Parathyroid adenoma (tissue), 2 donors: ENCODE measurements at regions not wholly inside any gene's neighbourhood (a gene's known extent, or its start where the extent isn't known, plus 50 kb on each side); places are given as distances from the start of the nearest gene placed in this dataset.

Experiments used
- H2AFZ ChIP-seq: fragments of 300-600 bp; sonication (generic); one replicate; pipeline ENCODE4 v1.7.0; 2017; ENCODE audit warnings: antibody characterized with exemption, mild to moderate bottlenecking
- H3K27ac ChIP-seq: fragments of 300-600 bp; sonication (generic); one replicate; pipeline ENCODE4 v1.7.0; 2017
- H3K27me3 ChIP-seq: fragments of 300-600 bp; sonication (generic); one replicate; pipeline ENCODE4 v1.7.0; 2017; ENCODE audit warnings: low read length; ENCODE audit not compliant: control insufficient read depth, insufficient read depth
- H3K36me3 ChIP-seq: fragments of 300-600 bp; sonication (generic); one replicate; pipeline ENCODE4 v1.7.0; 2017; ENCODE audit warnings: low read length; ENCODE audit not compliant: control insufficient read depth, insufficient read depth
- H3K4me1 ChIP-seq: fragments of 300-600 bp; sonication (generic); one replicate; pipeline ENCODE4 v1.7.0; 2017; ENCODE audit warnings: control low read depth
- H3K4me2 ChIP-seq: fragments of 300-600 bp; sonication (generic); one replicate; pipeline ENCODE4 v1.7.0; 2017; ENCODE audit warnings: low read length
- H3K4me3 ChIP-seq: fragments of 300-600 bp; sonication (generic); one replicate; pipeline ENCODE4 v1.7.0; 2017; ENCODE audit warnings: low read depth, low read length
- H3K79me2 ChIP-seq: fragments of 300-600 bp; sonication (generic); one replicate; pipeline ENCODE4 v1.7.0; 2017; ENCODE audit warnings: control low read depth
- H3K9ac ChIP-seq: fragments of 300-600 bp; sonication (generic); one replicate; pipeline ENCODE4 v1.7.0; 2017; ENCODE audit warnings: mild to moderate bottlenecking
- H3K9me3 ChIP-seq: fragments of 300-600 bp; sonication (generic); one replicate; pipeline ENCODE4 v1.7.0; 2017; ENCODE audit warnings: low read length; ENCODE audit not compliant: control insufficient read depth
- TF ChIP-seq, protein P1 (sequence below): fragments of 300-600 bp; sonication (generic); IDR thresholded peaks from one replicate; pipeline ENCODE4 v1.7.0; 2017; ENCODE audit warnings: antibody characterized with exemption, mild to moderate bottlenecking
- donor health status: primary hyperparathyroidism.

DNA sequence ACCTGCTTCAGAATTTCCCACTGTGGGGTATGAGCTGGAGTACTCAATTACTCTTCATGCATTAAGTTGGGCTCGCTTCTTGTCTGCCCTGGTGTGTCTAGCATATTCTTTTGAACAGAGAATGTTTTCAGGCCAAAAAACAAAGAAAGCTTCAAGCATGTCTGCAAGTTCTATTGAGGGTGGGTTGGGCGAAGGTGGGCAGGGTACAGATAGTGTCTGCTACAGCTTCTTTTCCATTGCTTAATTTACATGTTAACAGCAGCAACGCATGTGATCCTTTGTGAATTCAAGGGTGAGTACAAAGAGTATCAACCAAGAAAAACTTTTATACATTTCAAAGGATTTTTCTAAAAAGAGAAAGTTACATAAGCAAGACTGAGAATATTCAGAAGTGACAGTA, 406.5 kb downstream of the IRS2 start:
- H3K4me1 ChIP-seq, result no peaks in the 10 kb centered on the region
- H3K9me3 ChIP-seq, result no peaks in the 10 kb centered on the region
- H3K79me2 ChIP-seq, result no peaks in the 10 kb centered on the region
- no peak overlapping the region for H3K27ac ChIP-seq
- TF ChIP-seq, protein P1, sequence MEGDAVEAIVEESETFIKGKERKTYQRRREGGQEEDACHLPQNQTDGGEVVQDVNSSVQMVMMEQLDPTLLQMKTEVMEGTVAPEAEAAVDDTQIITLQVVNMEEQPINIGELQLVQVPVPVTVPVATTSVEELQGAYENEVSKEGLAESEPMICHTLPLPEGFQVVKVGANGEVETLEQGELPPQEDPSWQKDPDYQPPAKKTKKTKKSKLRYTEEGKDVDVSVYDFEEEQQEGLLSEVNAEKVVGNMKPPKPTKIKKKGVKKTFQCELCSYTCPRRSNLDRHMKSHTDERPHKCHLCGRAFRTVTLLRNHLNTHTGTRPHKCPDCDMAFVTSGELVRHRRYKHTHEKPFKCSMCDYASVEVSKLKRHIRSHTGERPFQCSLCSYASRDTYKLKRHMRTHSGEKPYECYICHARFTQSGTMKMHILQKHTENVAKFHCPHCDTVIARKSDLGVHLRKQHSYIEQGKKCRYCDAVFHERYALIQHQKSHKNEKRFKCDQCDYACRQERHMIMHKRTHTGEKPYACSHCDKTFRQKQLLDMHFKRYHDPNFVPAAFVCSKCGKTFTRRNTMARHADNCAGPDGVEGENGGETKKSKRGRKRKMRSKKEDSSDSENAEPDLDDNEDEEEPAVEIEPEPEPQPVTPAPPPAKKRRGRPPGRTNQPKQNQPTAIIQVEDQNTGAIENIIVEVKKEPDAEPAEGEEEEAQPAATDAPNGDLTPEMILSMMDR, result no peak
- no peaks in the 10 kb centered on the region for H3K27me3 ChIP-seq
- H3K4me3 ChIP-seq, result no peak overlapping the region
- H3K9ac ChIP-seq, result no peak overlapping the region
- H3K4me2 ChIP-seq, result no peak overlapping the region
- no peaks in the 10 kb centered on the region for H3K36me3 ChIP-seq
- H2AFZ ChIP-seq, result no peak overlapping the region

DNA sequence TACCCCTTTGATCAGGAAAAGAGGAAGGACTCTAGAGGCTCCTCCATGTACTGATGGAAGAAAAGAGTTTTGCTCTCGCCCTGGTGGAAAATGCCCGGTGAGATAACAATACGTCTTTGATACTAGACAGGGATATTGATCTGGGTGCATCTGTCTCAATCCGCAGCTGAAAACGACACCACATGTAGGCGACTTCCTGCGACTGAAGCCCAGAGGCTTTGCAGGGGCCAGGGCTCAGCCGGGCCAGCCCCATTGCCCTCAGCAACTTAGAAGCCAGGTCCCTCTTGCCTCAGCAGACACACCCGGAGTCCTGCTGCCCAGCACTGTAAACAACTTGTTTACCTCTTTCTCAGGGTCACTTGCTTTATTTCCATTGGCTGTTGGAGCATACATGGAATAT, 409.4 kb downstream of the IRS2 start:
- Histone ChIP-seq H3K79me2 (no peaks in the 10 kb centered on the region), H3K4me1 (no peaks in the 10 kb centered on the region), H3K27me3 (no peaks in the 10 kb centered on the region), H2AFZ (no peak overlapping the region), H3K4me3 (no peak overlapping the region), H3K9ac (no peak overlapping the region), H3K27ac (no peak overlapping the region), H3K36me3 (no peaks in the 10 kb centered on the region), H3K9me3 (no peaks in the 10 kb centered on the region), H3K4me2 (no peak overlapping the region)
- TF ChIP-seq, protein P1, result no peak

DNA sequence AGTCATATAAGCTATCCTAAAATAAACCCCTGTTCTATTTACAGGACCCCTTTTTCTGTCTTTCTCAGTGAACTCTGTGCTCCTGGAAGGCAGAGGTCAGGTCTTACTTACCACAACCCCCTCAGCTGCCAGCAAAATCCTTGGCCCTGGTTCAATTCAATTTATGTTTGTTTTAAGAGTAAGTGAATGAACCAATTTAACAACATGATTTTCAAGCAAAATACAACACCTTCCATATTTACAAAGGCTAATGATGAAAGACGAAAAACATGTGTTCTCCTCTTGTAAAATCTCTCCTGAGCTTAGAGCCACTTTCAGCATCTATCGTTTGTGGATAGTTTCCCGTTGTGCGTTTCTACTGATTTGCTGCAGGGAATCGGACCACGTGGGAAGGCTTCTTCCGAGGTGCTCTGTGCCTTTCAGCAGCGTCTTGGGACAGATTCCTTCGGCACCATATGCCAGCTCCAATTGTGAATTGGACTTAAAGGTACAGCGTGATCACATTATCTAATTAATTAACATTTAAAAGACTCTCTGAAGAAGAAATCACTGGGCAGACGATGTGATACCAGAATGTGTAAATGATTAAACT, 411.7 kb downstream of the IRS2 start:
- Histone ChIP-seq H3K4me2 (no peak overlapping the region), H3K36me3 (no peaks in the 10 kb centered on the region), H3K27ac (no peak overlapping the region), H3K27me3 (no peaks in the 10 kb centered on the region), H3K4me1 (no peaks in the 10 kb centered on the region), H3K4me3 (no peak overlapping the region), H2AFZ (no peak overlapping the region), H3K9ac (no peak overlapping the region), H3K79me2 (no peaks in the 10 kb centered on the region), H3K9me3 (no peaks in the 10 kb centered on the region)
- TF ChIP-seq, protein P1, result no peak

DNA sequence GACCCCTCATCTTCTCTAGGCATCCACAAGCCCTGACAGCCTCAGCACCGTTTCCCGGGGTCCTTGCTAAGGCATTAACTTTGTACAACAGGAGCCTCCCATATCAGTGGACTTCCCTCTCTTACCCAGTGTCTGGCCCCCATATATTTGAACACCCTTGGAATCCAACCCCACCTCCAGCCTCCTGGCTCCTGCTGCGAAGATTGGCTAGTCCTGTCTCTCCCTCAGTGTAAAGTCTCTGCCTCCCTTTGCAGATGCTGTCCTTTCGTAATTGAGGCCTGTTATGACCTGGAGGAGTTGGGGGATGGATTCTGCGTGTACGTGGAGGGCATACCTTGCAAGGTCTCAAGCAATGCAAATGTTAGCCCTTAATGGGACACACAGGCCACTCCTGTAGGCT, 413.7 kb downstream of the IRS2 start:
- Histone ChIP-seq H3K9me3 (no peaks in the 10 kb centered on the region), H3K27ac (no peak overlapping the region), H3K4me1 (no peaks in the 10 kb centered on the region), H3K27me3 (no peaks in the 10 kb centered on the region), H2AFZ (no peak overlapping the region), H3K4me2 (no peak overlapping the region), H3K36me3 (no peaks in the 10 kb centered on the region), H3K79me2 (no peaks in the 10 kb centered on the region), H3K9ac (no peak overlapping the region), H3K4me3 (no peak overlapping the region)
- TF ChIP-seq, protein P1, result no peak

DNA sequence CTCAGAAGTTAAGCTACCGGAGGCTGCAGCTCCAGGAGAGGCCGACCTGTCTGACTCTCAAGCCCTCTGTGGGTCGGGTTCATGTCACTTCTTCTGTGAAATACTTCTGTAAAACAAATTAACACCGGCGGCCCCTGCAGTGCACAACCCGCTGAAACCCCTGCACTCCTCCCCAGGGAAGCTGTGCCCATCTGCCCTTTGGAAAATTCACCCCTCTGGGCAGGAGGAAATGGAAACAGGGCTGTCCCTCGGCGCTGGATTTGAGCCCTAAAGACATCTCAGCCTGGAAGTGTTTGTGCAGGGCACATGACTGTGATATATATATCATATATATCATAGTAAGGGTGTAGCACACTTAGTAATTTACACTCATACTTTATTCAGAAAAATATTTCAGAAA, 415.3 kb downstream of the IRS2 start:
- Histone ChIP-seq H3K27me3 (no peaks in the 10 kb centered on the region), H2AFZ (no peak overlapping the region), H3K36me3 (no peaks in the 10 kb centered on the region), H3K79me2 (no peaks in the 10 kb centered on the region), H3K9ac (no peak overlapping the region), H3K9me3 (no peaks in the 10 kb centered on the region), H3K4me1 (no peaks in the 10 kb centered on the region), H3K4me2 (no peak overlapping the region), H3K27ac (no peak overlapping the region), H3K4me3 (no peak overlapping the region)
- TF ChIP-seq, protein P1, result no peak
